Aorta (tissue), 5 donors: ENCODE measurements at regions not wholly inside any gene's neighbourhood (a gene's known extent, or its start where the extent isn't known, plus 50 kb on each side); places are given as distances from the start of the nearest gene placed in this dataset.
"Not testable (repeated sequence)": the region's sequence is repeated elsewhere in the genome, so short reads cannot be mapped to it uniquely, and the experiment has no call there.

Experiments used
- ATAC-seq: fragments of 200-7000 bp; cut with Tn5 transposase; one replicate; pipeline ENCODE4 v1.9.1; 2022; ENCODE audit warnings: moderate library complexity; ENCODE audit not compliant: low FRiP score
- DNase-seq, 2 donors: peaks; one replicate each; pipeline ENCODE4 v3.0.0-alpha.2; 2020
- H3K27ac ChIP-seq, 2 donors: one replicate each; pipeline ENCODE4 v1.5.1; 2013; ENCODE audit warnings: low read length in 2 of 2, mild to moderate bottlenecking in 2 of 2, moderate library complexity in 2 of 2, control low read depth in 1 of 2, inconsistent platforms in 1 of 2, low read depth in 1 of 2
- H3K27me3 ChIP-seq, 2 donors: one replicate each; pipeline ENCODE4 v1.6.1; 2013; ENCODE audit warnings: control low read depth in 1 of 2, low read length in 1 of 2, mild to moderate bottlenecking in 1 of 2, moderate library complexity in 1 of 2; ENCODE audit not compliant: insufficient read depth in 2 of 2, control insufficient read depth in 1 of 2
- H3K36me3 ChIP-seq, 2 donors: one replicate each; pipeline ENCODE4 v1.6.1; 2013; ENCODE audit warnings: control low read depth in 1 of 2, low read length in 1 of 2, mild to moderate bottlenecking in 1 of 2; ENCODE audit not compliant: insufficient read depth in 2 of 2, control insufficient read depth in 1 of 2
- H3K4me1 ChIP-seq, 2 donors: one replicate each; pipeline ENCODE4 v1.6.1; 2013; ENCODE audit warnings: low read length in 2 of 2, control low read depth in 1 of 2, mild to moderate bottlenecking in 1 of 2, moderate library complexity in 1 of 2; ENCODE audit not compliant: insufficient read depth in 2 of 2, control insufficient read depth in 1 of 2
- H3K4me3 ChIP-seq, 2 donors: one replicate each; pipeline ENCODE4 v1.5.1; 2013; ENCODE audit warnings: low read length in 2 of 2, control low read depth in 1 of 2, mild to moderate bottlenecking in 1 of 2
- H3K9me3 ChIP-seq: one replicate; pipeline ENCODE4 v1.6.1; 2013; ENCODE audit warnings: mild to moderate bottlenecking, low read length; ENCODE audit not compliant: control insufficient read depth
- WGBS, 2 donors: extraction: QIAGEN DNeasy Blood & Tissue Kit; methylation state at CpG; one replicate each; pipeline ENCODE4 v1.1.7; 2013; 5-methylcytosine and 5-hydroxymethylcytosine counted together
- intact Hi-C, 2 donors: fragments of 100-400 bp; cut with DNase I; formaldehyde crosslinking; loops; one replicate each; pipeline versions ENCODE4 v1.14.2 to v1.15.0; 2022
- donor health status: healthy with polysubstance abuse.
- donor health status: Bipolar disorder and iron deficiency.
- donor health status: DM: no; HTN: no; CAD: no.
- donor health status: DM: no; HTN: no; CAD: no.
- donor health status: DM: yes; HTN: yes; CAD: no.

- intact Hi-C loops: no loop called here
Measured at GRCh38 chr12:34214011-34214410, 191.7 kb downstream of the ALG10 start.

GRCh38 chr12:34215213-34215892, 193.1 kb downstream of the ALG10 start:
- WGBS, 2 donors: 84 to 85% methylated on average over 18 of the region's 18 CpGs
- H3K4me3 ChIP-seq: no peak overlapping the region
- H3K36me3 ChIP-seq: no peaks in the 10 kb centered on the region
- ATAC-seq (no peak), DNase-seq (no peak)
- no peaks in the 10 kb centered on the region for H3K27me3 ChIP-seq
- H3K4me1 ChIP-seq: no peaks in the 10 kb centered on the region
- no peak overlapping the region for H3K27ac ChIP-seq
- intact Hi-C loops: loop anchor here in 1 of 2 donors (5.0 kb wide), 1 partner anchor 93 kb away; no protein-coding TSS in a partner anchor
- no peaks in the 10 kb centered on the region for H3K9me3 ChIP-seq

More at GRCh38 chr12:34214011-34214410, 191.7 kb downstream of the ALG10 start:
- H3K4me3 ChIP-seq: no peak overlapping the region
- ATAC-seq (no peak), DNase-seq (no peak)
- no peaks in the 10 kb centered on the region for H3K36me3 ChIP-seq
- no peaks in the 10 kb centered on the region for H3K4me1 ChIP-seq
- H3K27me3 ChIP-seq: no peaks in the 10 kb centered on the region
- H3K27ac ChIP-seq: no peak overlapping the region
- H3K9me3 ChIP-seq: no peaks in the 10 kb centered on the region
- WGBS, 2 donors: 85 to 93% methylated on average over 9 of the region's 9 CpGs

GRCh38 chr12:34215893-34216285, 193.6 kb downstream of the ALG10 start:
- intact Hi-C loops: loop anchor here in 1 of 2 donors (5.0 kb wide), 1 partner anchor 94 kb away; no protein-coding TSS in a partner anchor
- no peaks in the 10 kb centered on the region for H3K9me3 ChIP-seq
- no peaks in the 10 kb centered on the region for H3K4me1 ChIP-seq
- H3K4me3 ChIP-seq: no peak overlapping the region
- no peaks in the 10 kb centered on the region for H3K27me3 ChIP-seq
- WGBS, 2 donors: 92 to 95% methylated on average over 12 of the region's 12 CpGs
- H3K36me3 ChIP-seq: no peaks in the 10 kb centered on the region
- ATAC-seq: no peak
- DNase-seq: no peak
- no peak overlapping the region for H3K27ac ChIP-seq

- ATAC-seq (no peak), DNase-seq (no peak)
- no peak overlapping the region for H3K27ac ChIP-seq
- no peaks in the 10 kb centered on the region for H3K27me3 ChIP-seq
- no peaks in the 10 kb centered on the region for H3K36me3 ChIP-seq
- 80 to 83% methylated on average over 14 of the region's 14 CpGs for WGBS, 2 donors
- no peaks in the 10 kb centered on the region for H3K4me1 ChIP-seq
- no peak overlapping the region for H3K4me3 ChIP-seq
- no peaks in the 10 kb centered on the region for H3K9me3 ChIP-seq
- intact Hi-C loops: loop anchor here in 1 of 2 donors (5.0 kb wide), 1 partner anchor 95 kb away; no protein-coding TSS in a partner anchor
Measured at GRCh38 chr12:34217660-34218059, 195.4 kb downstream of the ALG10 start.

- Histone ChIP-seq H3K27ac (no peak overlapping the region), H3K4me1 (no peaks in the 10 kb centered on the region), H3K36me3 (no peaks in the 10 kb centered on the region), H3K27me3 (no peaks in the 10 kb centered on the region), H3K9me3 (no peaks in the 10 kb centered on the region), H3K4me3 (peak overlapping the region; percentile 0 to 31)
- intact Hi-C loops: loop anchor here in 1 of 2 donors (5.0 kb wide), 1 partner anchor 96 kb away; no protein-coding TSS in a partner anchor
- ATAC-seq (peak; percentile 75), DNase-seq (peak; percentile 71 to 81)
- 10 to 16% methylated on average over 39 of the region's 39 CpGs for WGBS, 2 donors
Measured at GRCh38 chr12:34218193-34219045, 196.1 kb downstream of the ALG10 start.

GRCh38 chr12:34219046-34219770, 196.9 kb downstream of the ALG10 start:
- ATAC-seq: no peak
- intact Hi-C loops: loop anchor here in 1 of 2 donors (5.0 kb wide), 1 partner anchor 97 kb away; no protein-coding TSS in a partner anchor
- WGBS, 2 donors: 40 to 41% methylated on average over 42 of the region's 42 CpGs

GRCh38 chr12:34220079-34220478, 197.8 kb downstream of the ALG10 start:
- H3K27me3 ChIP-seq, ATAC-seq, H3K4me1 ChIP-seq, H3K27ac ChIP-seq, H3K36me3 ChIP-seq, H3K4me3 ChIP-seq, intact Hi-C loops, DNase-seq, H3K9me3 ChIP-seq: not testable (repeated sequence)
- 92 to 94% methylated on average over 13 of the region's 13 CpGs for WGBS, 2 donors

More at GRCh38 chr12:34219046-34219770, 196.9 kb downstream of the ALG10 start:
- no peaks in the 10 kb centered on the region for H3K4me1 ChIP-seq
- H3K27me3 ChIP-seq: no peaks in the 10 kb centered on the region
- no peaks in the 10 kb centered on the region for H3K36me3 ChIP-seq
- DNase-seq: no peak
- H3K27ac ChIP-seq: no peak overlapping the region
- peak overlapping the region in 1 of 2 donors; percentile 31 for H3K4me3 ChIP-seq
- H3K9me3 ChIP-seq: no peaks in the 10 kb centered on the region

- no peak for DNase-seq
- H3K36me3 ChIP-seq: no peaks in the 10 kb centered on the region
- intact Hi-C loops: no loop called here
- H3K4me3 ChIP-seq: no peak overlapping the region
- no peaks in the 10 kb centered on the region for H3K27me3 ChIP-seq
- 60 to 75% methylated on average over 3 of the region's 3 CpGs for WGBS, 2 donors
- no peaks in the 10 kb centered on the region for H3K4me1 ChIP-seq
- no peak overlapping the region for H3K27ac ChIP-seq
- no peak for ATAC-seq
- no peaks in the 10 kb centered on the region for H3K9me3 ChIP-seq
Measured at GRCh38 chr12:34223640-34224039, 201.3 kb downstream of the ALG10 start.
